Astrocyte of the hippocampus (primary cell): ENCODE measurements at regions not wholly inside any gene's neighbourhood (a gene's known extent, or its start where the extent isn't known, plus 50 kb on each side); places are given as distances from the start of the nearest gene placed in this dataset.
"Not testable (repeated sequence)": the region's sequence is repeated elsewhere in the genome, so short reads cannot be mapped to it uniquely, and the experiment has no call there.

Experiments used
- DNase-seq: peaks from one replicate; pipeline ENCODE4 v3.0.0; 2011; ENCODE audit warnings: low read depth, low spot score

DNA sequence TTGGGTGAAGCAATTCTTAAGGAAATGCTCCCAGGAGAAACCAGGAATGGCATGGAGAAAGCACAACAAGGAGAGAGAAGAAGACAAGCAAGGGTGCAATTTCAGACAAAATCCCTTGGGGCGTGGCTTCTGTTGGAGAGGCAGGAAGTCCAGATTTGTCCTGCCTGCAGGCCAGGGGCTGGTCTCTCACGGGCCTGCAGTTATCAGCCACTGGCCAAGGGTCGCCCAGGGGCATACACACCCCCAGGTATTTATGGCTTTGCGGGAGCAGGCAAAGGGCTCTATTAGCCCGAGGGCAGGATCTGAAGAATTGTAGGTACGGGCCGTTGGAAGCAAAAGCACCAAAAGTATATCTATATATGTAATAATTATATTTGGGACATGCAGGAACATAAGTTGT, 87.7 kb downstream of the IYD start:
- no peak for DNase-seq

DNA sequence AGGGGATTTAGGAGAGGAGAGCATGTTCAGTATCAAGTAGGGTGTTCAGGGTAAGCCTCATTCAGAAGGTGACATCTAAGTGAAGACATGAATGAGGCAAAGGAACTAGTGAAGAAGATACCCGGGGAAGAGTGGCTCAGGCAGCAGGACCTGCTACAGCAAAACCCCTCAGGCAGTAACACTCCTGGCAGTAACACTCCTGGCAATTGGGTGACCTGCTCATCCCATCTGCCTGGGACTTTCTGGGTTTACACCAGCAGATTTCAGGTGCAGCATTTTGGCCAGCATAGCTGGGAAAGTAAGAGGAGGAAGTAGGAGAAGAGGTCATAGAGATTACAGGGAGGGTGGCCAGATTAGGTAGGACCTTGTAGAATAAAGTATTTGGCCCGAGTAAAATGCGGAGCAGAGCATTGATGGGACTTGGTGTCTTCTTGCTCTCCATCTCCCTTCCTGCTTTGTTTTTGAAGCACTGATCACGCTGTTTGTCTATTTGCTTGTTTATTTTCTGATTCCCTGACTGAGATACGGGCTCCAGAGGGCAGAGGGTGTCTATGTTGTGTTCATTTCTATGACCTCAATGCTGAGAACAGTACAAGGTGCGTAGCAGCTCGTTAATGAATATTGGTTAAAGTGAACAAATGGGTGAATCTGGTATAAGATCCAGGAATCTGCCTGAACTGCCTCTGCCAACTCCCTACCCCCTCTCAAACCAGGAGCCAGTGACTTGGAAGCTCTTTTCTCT, 88.3 kb downstream of the IYD start:
- no peak for DNase-seq

DNA sequence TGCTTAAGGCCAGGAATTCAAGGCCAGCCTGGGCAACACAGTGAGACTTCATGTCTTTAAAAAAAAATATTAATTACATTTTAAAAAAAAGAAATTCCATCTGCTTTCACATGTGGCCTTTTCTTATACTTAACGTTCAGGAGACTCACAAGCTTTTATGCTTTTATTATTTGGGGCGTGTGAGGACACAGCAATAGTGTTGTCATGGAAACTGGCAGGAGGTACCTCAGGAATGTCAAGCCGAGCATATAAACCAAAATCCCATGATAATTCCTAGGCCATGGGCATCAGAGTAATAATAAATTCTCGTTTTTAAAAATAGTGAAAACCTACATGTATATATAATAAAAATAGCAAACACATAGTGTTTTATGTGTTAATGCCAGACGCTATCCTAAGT, 89.8 kb downstream of the IYD start:
- DNase-seq: peak; percentile 13

DNA sequence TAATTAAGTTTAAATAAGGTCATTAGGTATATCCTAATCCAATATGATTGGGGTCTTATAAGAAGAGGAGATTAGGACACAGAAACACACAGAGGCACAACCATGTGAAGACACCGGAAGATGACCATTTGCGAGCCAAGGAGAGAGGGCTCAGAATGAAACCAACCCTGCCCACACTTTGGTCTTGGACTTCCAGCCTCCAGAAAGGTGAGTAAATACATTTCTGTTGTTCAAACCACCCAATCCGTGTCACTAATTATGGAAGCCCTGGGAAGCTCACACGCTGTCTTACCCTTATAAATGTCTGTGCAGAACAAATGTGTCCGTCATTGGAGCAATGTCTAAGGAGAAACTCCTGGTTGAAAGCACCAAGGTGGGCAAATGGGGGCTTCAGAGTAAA, 95.0 kb downstream of the IYD start:
- no peak for DNase-seq

DNA sequence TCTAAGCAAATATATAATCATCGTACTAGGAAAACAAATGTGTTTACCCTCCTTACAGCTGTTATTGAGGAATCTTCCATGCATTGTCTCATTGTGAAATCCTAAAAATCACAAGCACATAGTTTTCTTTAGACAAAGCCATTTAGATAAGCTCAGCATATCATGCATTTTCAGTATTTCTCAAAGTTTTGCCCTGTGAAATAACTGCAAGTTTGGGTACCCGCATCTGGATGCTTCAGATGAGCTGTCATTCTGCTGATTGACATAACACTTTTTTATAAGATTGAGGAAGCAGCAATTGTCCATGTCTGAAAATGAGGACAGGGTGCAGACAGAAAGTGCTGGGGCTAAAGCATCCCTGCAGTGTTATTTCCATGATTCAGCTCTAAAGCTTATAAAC, 96.2 kb downstream of the IYD start:
- no peak for DNase-seq

DNA sequence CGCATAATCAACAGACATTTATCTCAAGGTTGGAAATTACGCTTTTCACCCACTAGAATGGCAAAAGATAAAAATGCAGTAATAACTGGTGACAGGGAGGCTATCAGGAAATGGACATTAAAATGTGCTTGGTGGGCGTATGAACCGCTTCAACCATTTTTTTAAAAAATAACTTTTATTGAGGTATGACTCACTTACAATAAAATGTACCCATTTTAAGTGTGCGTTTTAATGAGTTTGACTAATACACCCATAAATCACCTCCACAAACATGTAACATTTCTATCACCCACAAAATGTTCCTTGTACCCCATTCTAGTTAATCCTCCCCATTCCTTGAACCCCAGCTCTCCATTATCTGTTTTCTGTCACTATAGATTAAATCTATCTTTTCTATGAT, 96.8 kb downstream of the IYD start:
- no peak for DNase-seq

DNA sequence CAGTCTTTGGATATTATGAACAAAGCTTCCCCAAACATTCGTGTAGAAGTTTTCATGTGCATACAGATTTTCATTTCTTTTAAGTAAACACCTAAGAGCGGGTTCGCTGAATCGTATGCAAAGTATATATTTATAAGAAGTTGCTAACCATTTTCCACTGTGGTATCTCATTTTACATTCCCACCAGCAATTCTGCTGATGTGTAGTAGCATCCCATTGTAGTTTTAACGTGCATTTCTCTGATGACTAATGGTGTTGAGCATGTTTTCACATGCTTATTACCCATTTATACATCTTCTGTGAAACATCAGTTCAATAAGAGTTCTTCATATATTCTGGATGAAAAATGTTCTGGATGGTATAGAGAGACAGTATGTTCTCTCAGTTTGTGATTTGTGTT, 97.4 kb downstream of the IYD start:
- no peak for DNase-seq

DNA sequence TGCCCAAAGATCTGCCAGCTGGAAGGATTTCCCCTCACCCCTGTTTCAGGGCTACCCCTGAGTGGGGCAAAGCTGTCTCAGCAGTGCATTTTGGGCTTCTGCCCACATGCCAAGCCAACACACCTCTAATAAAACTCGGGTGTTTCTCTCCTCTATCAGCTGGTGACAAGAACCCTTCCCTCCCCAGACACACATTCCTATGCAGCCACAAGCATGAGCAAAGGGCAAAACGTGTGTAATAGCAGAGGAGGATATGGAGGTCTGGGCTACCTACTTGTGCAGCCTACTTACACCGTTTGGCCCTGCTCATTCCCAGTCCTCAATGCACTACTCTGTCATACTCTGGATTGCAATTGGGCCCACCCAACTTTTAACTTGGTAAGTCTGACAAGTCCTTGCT, 101.3 kb downstream of the IYD start:
- DNase-seq: peak; percentile 23

DNA sequence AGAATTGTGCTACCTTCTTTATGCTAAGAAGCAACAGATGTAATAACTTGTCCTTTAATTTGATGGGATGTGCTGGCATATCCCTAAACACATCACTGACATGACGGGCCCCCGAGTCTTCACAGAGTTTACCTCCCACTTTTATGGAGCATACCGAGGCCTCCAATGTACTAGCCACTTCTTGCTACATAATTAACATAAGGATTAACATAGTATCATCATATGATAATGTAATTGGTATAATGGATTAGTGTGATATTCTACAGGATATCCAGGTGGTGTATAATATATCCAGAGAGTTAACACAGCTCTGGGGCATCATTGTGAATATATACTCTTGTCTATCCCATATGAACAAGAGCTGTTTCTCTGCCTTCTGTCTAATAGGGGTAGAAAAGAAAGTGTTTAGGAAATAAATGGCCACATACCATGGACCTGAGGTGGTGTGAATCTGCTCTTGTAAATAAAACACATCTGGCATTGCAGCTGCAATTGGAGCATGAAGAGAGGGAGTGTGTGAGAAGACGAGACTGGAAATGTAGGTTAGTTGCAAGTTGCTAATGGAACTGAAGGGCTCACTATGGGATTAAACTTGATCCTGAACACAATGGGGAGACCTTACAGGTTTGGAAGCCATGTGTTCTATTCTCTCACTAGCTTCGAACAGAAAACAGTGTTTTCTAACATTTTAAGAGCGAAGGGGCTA, 102.3 kb downstream of the IYD start:
- no peak for DNase-seq

DNA sequence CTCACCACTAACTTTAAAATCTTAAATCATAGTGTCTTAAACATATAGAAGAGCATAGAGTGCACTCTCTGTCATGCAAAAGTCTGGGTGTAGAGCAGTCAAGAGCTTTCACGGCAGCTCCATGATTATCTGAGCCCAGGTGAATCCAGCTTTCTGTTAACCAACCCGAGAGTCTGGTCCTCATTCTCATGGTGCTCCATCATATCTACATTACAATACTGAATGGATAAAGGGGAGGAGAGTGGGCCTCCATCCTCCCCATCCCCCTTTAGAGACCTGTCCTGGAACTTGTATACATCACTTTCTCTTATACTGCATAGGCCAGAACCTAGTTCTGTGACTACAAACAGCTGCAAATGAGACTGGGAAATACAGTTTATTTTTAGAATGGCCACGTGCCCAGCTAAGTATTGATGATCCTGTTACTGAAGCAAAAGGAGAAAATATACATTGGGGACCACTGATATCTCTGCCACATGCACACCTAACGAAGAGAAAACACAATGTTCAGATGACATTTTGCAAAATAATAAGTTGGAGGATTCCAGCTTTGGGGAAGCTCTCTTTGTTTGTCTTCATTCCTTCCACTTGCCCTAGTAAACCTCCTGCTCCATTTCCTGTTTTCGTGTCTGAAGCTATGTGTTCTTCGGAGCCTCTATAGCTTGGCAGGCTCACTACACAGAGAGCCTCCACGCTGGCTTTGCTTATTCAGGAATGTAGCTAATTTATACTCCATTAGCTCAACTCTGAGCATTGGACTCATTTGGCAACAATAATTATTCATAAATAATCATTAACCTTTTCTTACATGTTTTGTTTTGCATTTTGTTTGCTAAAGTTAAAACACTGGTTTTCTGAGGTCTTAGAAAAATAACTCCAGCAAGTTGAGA, 110.1 kb downstream of the IYD start:
- no peak for DNase-seq

DNA sequence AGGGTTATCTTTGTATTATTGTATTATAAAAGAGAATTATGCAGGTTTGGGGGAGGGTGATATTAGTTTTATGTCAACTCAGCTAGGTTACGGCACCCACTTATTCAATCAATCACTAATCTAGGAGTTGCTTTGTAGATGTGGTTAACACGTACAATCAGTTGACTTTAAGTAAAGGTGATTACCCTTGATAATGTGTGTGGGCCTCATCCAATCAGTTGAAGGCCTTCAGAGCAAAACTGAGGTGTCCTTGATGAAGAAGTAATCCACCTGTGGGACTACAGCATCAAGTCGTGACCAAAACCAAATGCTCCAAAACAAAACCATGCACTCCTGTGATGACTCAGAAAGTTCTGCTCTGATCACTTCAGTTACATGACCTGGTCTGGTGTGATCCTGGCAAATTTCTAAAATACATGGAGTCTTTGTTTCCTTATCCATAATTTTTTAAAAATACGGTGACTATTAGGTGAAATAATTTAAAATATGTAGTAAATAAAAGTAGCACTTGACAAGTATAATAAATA, 114.1 kb downstream of the IYD start:
- DNase-seq: no peak

DNA sequence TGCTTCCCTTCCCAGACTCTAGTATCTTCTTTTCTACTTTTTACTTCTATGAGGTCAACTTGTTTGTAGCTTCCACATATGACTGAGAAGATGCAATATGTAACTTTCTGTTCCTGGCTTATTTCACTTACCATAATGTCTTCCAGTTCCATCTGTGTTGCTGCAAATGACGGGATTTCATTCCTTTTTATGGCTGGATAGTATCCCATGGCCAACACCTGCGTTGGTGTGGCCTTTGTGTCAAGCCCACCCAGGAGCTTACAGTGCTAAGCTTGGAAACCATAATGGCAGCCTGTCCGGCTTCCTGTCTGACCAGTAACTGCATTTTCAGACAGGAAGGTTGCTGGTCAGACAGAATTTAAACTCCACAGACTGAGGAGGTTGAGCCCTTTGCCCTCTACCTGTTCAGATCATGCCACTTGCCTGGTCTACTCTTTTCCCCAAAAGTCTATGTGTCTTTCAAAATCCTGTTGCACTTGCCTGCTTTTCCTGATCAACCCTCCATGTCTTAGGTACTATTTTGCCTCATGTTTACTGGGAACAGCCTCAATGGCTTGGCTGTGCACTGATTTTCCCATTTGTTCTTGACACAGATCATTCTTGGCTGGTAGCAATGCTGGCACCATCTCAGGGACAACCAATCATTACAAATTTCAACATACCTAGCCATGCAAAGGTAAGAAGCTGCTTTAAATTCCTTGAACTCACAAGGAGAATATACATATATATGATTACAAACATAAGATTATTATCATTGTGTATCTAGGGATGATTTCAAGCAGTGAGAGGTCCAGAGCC, 114.3 kb upstream of the PLEKHG1 start:
- DNase-seq: no peak

DNA sequence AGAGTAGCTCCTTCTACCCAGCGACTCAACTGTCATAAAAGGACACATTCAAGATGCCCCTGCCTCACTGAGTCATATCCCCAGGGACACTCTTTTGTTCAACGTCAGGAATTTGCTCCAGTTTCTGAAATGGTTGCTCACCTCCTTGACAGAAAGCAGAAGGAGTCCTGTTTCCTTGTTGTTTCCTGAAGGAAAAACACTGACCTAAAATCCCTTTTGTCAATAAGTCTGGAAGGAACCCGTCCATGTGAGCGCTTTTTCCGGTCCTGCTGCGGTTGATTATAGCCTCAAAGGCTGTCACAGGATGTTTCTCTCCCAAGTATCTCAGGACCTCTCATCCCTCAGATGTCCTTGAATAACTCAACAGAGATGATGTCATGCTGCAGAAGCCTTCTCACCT, 113.6 kb upstream of the PLEKHG1 start:
- DNase-seq: no peak

DNA sequence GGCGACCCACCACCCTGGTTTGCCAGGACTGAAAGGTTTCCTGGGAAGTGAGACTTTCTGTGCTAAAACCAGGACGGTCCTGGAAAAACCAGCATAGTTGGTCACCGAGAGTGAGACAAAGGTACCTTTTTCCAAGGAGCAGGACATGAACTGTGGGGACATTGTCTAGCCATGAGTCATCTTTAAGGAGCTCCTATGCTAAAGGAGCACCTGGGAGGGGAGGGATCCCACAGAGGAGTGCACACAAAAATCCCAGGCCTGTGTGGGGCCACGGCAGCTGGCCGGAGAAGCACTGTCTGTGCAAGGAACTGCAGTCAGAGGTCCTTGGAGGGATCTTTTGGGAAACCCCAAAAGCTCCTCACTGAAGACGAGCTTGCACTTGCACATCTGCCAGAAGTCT, 109.1 kb upstream of the PLEKHG1 start:
- DNase-seq: no peak

DNA sequence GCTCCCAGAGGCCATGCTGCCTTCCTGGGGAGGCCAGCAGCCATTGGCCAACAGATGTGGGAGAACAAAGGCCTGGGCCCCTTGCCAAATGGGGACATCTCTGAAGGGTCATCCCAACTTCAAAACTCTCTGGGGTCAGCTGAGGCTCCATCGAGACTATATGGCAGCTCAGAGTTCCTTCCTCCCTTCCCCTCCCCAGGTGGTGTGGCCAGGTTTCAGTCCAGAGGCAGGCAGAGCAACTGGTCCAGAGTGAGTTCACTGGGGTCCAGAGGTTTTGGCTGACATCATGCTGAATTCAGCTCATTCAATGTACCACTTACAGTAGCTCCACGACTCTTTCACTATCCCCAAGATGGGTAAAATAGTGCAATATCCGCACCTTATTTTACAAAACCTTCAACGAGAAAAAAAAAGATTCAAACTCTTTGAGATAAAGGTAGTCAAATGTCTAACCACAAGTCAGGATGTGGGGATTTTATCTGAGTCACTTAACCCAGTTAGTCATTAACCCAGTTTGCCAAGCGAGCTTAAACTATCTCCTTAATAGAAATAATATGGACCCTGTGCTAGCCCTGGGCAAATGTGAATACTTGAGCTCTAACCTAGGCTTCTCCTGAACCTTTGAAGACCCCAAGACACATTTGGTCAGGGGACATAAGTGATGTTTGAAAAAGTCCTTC, 108.4 kb upstream of the PLEKHG1 start:
- DNase-seq: peak; percentile 64

DNA sequence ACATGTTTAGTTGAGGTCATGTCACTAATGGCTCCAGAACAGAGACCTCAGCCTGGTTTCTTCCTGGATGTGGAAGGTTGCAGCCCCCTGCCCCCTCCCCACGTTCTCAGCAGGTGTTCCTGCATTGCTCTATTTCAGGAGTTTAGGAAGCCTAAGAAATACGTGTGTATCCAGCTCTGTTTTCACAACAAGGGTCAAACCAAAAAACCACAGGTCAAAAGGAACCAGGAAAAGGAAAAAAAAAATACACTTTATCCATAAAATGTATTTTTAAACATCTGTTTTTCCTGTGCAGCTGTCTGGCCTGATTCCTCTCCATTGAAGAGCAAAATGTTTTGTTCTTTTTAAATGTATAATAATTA, 107.9 kb upstream of the PLEKHG1 start:
- no peak for DNase-seq

DNA sequence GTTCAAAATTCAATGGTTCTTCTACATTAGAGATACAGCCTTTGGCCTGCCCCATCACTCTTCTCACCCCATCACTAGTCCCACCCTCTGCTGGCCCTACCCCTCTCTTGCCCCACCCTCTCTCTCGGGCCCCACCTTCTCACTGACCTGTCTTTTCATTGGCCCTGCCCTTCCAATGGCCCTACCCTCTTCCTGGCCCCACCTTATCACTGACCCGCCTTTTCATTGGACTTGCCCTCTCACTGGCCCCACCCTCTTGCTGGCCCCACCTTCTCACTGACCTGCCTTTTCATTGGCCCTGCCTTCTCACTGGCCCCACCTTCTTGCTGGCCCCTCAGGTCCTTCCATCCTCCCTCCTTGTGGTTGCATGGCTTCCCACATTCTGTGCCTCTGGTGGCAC, 107.2 kb upstream of the PLEKHG1 start:
- peak; percentile 51 for DNase-seq

DNA sequence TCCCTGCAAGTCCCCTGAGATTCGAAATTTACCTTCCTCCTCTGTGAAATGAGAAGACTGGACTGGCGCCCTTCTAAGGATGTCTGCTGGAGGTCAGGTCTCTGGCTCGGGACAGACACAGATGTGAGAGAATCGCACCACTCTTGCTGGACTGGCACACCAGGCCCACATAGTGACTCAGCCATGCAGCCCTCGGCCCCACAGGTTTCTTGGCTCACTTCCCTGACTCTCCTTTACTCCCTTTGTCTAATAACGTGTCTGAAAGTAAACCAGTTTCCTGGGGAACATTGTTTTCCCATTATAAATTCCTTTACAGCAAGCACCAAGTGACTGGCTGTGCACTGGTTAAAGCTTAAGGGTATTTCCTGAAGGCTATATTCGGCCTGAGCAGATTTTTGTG, 106.7 kb upstream of the PLEKHG1 start:
- peak; percentile 93 for DNase-seq

DNA sequence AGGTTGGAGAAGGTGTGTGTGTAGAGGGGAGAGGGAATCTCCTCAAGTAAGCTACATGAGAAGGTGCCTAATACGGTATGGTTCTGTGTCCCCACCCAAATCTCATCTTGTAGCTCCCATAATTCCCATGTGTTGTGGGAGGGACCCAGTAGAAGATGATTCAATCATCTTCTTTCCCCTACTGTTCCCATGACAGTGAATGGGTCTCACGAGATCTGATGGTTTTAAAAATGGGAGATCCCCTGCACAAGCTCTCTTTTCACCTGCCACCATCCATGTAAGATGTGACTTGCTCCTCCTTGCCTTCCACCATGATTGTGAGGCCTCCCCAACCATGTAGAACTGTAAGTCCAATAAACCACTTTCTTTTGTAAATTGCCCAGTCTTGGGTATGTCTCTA, 106.1 kb upstream of the PLEKHG1 start:
- DNase-seq: not testable (repeated sequence)

DNA sequence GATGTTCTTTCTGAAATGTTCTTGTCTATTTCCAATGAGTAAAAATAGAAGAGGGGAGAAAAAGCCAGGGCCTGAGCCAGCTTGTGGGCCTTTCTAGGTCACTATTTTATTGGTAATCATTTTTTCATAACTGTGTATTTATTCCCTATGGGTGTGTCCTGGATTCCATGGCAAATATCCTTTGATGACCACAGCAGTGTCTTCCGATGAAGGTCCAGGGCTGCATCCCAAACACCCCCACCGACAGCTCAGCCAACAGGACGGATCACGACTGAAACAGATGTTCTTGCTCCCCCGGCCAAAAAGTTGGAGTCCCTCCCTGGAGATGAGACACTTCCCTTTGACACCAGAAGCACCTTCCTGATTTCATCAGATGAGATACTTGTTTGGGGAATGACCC, 105.4 kb upstream of the PLEKHG1 start:
- DNase-seq: no peak

DNA sequence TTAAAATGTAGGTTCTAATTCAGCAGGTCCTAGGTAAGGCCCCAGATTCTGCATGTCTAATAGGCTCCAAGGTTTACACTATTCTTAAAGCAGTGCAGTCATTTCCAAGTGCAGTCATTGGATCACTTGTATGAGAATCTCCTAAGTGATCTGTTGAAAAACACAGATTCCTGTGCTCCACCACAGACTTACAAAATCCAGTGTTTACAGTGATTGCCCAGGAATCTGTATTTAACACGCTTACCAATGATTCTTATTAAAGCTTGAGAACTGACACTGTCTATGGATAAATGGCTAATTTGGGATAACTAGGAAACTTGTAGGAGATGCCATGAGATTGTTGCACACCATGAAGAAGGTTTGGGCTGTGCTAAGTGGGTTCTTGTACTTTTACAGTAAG, 104.6 kb upstream of the PLEKHG1 start:
- DNase-seq: no peak
